Left lung (tissue), 4 donors: ENCODE measurements at regions not wholly inside any gene's neighbourhood (a gene's known extent, or its start where the extent isn't known, plus 50 kb on each side); places are given as distances from the start of the nearest gene placed in this dataset.

Experiments used
- ATAC-seq: fragments of 200-7000 bp; cut with Tn5 transposase; one replicate; pipeline ENCODE4 v1.9.1; 2020; ENCODE audit warnings: moderate library complexity
- DNase-seq, 4 donors: peaks; one replicate each; pipeline ENCODE4 v3.0.0-alpha.2; 2013 to 2020
- H3K27ac ChIP-seq, 2 donors: fragments of 200-600 bp; sonication (generic) in 1 of 2; one replicate each; pipeline versions ENCODE4 v1.5.0 to v1.8.0; 2020 to 2021
- H3K27me3 ChIP-seq, 2 donors: fragments of 200-600 bp; sonication (generic) in 1 of 2; one replicate each; pipeline versions ENCODE4 v1.5.0 to v1.8.0; 2020 to 2021
- H3K36me3 ChIP-seq, 2 donors: fragments of 200-600 bp; sonication (generic) in 1 of 2; one replicate each; pipeline versions ENCODE4 v1.5.0 to v1.8.0; 2020 to 2021
- H3K4me1 ChIP-seq, 2 donors: fragments of 200-600 bp; one replicate each; pipeline ENCODE4 v1.8.0; 2021
- H3K4me3 ChIP-seq, 2 donors: fragments of 200-600 bp; sonication (generic) in 1 of 2; one replicate each; pipeline versions ENCODE4 v1.5.0 to v1.8.0; 2020 to 2021; ENCODE audit warnings: mild to moderate bottlenecking in 1 of 2
- H3K9me3 ChIP-seq, 2 donors: fragments of 200-600 bp; sonication (generic) in 1 of 2; one replicate each; pipeline versions ENCODE4 v1.5.0 to v1.8.0; 2020 to 2021
- CTCF ChIP-seq, 2 donors: fragments of 200-600 bp; sonication (generic) in 1 of 2; IDR thresholded peaks; one replicate each; pipeline versions ENCODE4 v1.5.0 to v1.8.0; 2021; ENCODE audit warnings: antibody characterized with exemption in 2 of 2
- intact Hi-C, 2 donors: fragments of 100-400 bp; cut with DNase I; formaldehyde crosslinking; loops; one replicate each; pipeline versions ENCODE4 v1.11.2 to v1.14.2; 2022
- donor health status: DM: no; HTN: yes; CAD: no.
- donor health status: DM: no; HTN: no; CAD: no.

GRCh38 chr6:6798448-6798860, 209.9 kb downstream of the LY86 start:
- H3K4me1 ChIP-seq: peaks cover under 1 to 58% of the 10 kb centered on the region in 2 donors

DNA sequence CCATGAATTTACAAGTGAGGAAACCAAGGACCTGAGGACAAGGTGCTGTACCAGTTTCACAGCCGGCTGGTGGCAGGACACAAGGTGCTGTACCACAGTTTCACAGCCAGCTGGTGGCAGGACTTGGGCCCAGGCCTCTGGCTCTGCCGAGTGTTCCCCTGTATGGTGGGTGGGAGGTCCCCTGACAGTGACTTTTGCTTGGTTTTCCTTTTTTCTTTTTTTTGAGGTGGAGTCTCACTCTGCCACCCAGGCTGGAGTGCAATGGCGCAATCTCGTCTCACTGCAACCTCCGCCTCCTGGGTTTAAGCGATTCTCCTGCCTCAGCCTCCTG, 212.4 kb downstream of the LY86 start:
- TF ChIP-seq CTCF (IDR thresholded peaks at IDR 0.05): no peak
- Histone ChIP-seq H3K9me3 (no peaks in the 10 kb centered on the region), H3K36me3 (no peaks in the 10 kb centered on the region), H3K27me3 (no peaks in the 10 kb centered on the region), H3K27ac (peak overlapping the region; percentile 66 to 73), H3K4me3 (no peak overlapping the region), H3K4me1 (peaks cover 0 to 59% of the 10 kb centered on the region in 2 donors)
- intact Hi-C loops: no loop called here
- ATAC-seq (peak; percentile 8), DNase-seq (no peak)

More at GRCh38 chr6:6798448-6798860, 209.9 kb downstream of the LY86 start:
- TF ChIP-seq CTCF (IDR thresholded peaks at IDR 0.05): no peak
- Histone ChIP-seq H3K36me3 (no peaks in the 10 kb centered on the region), H3K27me3 (no peaks in the 10 kb centered on the region), H3K4me3 (no peak overlapping the region), H3K9me3 (no peaks in the 10 kb centered on the region), H3K27ac (peak overlapping the region; percentile 8 to 47)
- ATAC-seq: no peak
- intact Hi-C loops: no loop called here
- DNase-seq: no peak

DNA sequence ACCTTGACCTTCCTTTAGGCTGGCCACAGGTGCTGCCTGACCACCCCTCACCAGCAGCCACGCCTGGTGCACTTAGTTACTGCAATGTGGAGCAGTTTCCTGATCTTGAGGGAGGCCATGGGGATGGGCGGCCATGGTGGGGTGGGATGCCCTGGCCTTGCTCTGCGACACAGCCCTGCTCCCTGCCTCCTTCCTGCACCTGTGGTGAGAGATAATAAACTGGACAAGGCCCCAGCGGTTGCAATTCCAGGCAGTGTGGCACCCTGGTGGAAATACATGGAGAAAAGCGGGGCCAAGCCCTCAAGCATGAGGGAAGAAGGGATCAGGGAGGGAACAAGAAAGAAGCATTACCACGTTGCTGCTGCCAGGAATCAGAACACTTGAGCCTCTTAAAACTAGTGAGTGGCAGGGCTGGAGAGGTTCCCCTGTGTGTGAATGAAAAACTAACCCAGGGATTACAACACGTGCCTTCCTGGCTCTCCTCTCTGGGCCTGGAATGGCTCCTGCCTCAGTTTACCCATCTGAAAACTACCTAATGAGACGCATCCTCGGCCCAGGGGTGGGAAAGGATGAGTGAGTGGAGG, 213.2 kb downstream of the LY86 start:
- ATAC-seq (peak; percentile 57), DNase-seq (peak in 1 of 4 donors; percentile 46)
- H3K4me3 ChIP-seq: no peak overlapping the region
- H3K9me3 ChIP-seq: no peaks in the 10 kb centered on the region
- intact Hi-C loops: no loop called here
- peaks cover 0 to 67% of the 10 kb centered on the region in 2 donors for H3K4me1 ChIP-seq
- H3K27me3 ChIP-seq: no peaks in the 10 kb centered on the region
- peak overlapping the region in 1 of 2 donors; percentile 3 for H3K27ac ChIP-seq
- H3K36me3 ChIP-seq: no peaks in the 10 kb centered on the region
- no peak for TF ChIP-seq CTCF (IDR thresholded peaks at IDR 0.05)

DNA sequence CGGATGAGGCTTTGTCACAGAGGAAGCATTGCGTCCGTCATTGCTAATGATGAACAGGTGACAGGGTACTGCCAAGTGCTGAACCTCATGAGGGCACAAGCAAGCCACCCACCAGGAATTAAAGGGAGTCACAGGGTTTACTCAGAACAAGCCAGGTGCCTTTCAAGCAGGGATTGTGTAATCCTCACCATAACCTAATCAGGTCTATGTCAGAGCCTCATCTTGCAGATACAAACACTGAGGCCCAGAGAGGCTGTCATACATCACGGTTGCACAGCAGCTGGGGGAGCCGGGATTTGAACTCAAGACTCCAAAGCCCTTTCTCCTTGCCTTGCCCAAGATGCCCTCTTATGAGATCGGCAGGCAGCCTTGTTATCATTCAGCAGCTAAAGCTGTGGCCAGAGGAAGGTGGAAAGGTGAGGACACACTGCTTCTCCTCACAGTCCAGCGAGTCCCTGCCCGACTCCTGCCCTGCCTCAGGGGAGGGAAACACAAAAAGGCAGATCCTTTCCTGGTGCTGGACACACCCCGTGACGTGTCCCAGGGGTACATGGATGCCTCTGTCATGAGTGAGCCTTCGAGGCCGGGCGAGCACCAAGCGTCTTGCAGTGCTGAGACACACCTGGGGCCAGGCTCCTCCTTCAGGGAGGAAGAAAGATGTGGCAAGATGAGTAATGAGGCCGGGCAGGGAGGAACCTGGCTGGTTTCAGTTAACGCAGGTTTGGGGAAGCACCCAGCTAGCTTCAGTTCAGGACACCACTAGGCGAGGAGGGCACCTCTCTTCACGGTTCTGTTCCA, 214.9 kb downstream of the LY86 start:
- intact Hi-C loops: no loop called here
- Histone ChIP-seq H3K4me1 (peaks cover 0 to 73% of the 10 kb centered on the region in 2 donors), H3K27me3 (no peaks in the 10 kb centered on the region), H3K27ac (peak overlapping the region in 1 of 2 donors; percentile 61), H3K4me3 (no peak overlapping the region), H3K9me3 (no peaks in the 10 kb centered on the region), H3K36me3 (no peaks in the 10 kb centered on the region)
- peak in 1 of 4 donors; percentile 56 for DNase-seq
- no peak for TF ChIP-seq CTCF (IDR thresholded peaks at IDR 0.05)
- ATAC-seq: no peak

DNA sequence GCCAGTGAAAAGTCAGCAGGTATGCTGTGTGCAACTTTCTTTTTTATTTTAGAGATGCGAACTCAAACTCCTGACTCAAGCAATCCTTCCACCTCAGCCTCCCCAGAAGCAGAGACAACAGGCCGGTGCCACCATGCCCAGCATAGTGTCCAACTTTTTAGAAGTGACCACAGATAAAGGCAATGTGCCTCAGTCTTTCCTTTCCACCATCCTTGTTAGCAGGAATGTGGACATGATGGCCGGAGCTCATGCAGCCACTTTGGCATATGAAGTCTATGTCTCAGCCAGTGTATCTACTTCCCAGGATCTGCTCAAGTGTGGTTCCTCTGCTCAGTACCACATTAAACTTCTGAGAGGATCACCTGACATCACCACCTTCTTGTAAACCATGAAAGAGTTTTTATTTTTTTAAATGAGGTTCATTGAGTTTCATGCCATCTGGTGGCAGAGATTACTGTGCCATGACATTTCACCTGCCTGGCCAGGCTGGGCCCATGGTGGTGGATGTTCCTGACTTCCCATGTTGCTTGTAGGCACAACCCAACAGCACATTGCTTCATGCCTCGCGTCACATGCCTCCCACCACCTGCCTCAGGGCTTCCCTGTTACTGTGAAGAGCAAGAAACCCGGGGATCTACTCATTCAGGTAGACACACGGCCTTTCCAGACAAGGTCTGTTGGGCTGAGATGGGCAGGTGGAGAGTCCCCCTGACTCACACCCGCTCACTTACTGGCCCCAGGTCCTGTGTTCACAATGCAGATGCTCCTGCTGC, 216.5 kb downstream of the LY86 start:
- DNase-seq: no peak
- Histone ChIP-seq H3K27ac (no peak overlapping the region), H3K36me3 (no peaks in the 10 kb centered on the region), H3K4me3 (no peak overlapping the region), H3K4me1 (peaks cover 0 to 58% of the 10 kb centered on the region in 2 donors), H3K9me3 (no peaks in the 10 kb centered on the region), H3K27me3 (no peaks in the 10 kb centered on the region)
- ATAC-seq: no peak
- intact Hi-C loops: no loop called here
- no peak for TF ChIP-seq CTCF (IDR thresholded peaks at IDR 0.05)
